ENCODE measurements at regions not wholly inside any gene's neighbourhood (a gene's known extent, or its start where the extent isn't known, plus 50 kb on each side); places are given as distances from the start of the nearest gene placed in this dataset.

GRCh38 chrX:121337816-121338215 lies 290.4 kb downstream of the GLUD2 start:
- TF ChIP-seq CTCF (IDR thresholded peaks at IDR 0.05) (no peak), POLR2A (IDR thresholded peaks at IDR 0.05) (no peak), EP300 (IDR thresholded peaks at IDR 0.05) (no peak), POLR2AphosphoS5 (IDR thresholded peaks at IDR 0.05) (no peak)
